Islet precursor cell (in vitro differentiated cells): ENCODE measurements at regions not wholly inside any gene's neighbourhood (a gene's known extent, or its start where the extent isn't known, plus 50 kb on each side); places are given as distances from the start of the nearest gene placed in this dataset.
"Not testable (repeated sequence)": the region's sequence is repeated elsewhere in the genome, so short reads cannot be mapped to it uniquely, and the experiment has no call there.

Experiments
- DNase-seq: peaks from one replicate; pipeline ENCODE4 v3.0.0-alpha.2; 2018

DNA sequence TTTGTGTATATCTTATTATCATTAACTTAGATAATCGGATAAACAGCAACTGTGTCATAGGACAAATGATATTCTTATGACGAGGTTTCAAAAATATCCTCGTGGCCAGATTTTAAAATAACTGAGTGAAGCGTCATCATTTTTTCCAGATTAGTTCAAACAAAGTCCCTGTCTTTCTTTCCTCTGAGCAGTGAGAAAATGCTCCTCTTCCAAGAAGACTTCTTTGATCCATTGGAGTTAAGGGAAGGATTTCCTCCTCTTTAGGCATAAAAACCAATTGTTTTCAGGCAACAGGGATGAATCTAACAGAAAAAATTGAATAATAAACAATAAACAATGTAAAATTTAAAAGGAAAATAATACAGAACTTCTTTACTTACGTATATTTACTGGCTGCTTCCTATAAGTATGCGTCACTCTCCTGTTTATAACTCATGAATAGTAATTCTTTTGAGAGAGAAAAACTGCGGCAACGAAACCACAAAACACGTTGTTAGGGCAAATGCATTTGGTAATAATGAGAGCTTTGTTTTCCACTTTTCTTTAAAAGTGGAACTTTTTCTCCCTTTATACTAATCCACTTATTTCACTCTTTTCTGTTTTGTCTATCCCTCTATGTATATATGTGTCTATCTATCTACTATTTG is 419.4 kb upstream of the ONECUT1 start:
- no peak for DNase-seq

DNA sequence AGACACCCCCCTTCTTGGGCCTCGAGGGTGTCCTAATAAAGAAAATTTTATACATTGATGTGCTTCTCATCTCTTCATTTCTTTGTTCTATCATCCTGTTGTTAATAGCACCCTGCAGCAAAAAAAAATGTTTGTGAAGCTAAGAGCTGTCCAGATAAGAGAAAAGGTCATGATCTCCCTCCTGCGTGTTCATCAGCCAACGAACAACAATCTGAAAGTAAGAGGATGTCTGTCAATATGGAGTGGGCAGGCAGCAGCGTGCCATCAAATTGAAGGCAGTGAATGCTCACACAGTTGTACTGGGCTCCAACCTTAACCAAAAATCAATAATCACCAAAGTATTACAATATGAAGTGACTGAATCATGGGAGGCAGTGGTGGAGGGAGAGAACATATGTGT is 418.6 kb upstream of the ONECUT1 start:
- DNase-seq: no peak

DNA sequence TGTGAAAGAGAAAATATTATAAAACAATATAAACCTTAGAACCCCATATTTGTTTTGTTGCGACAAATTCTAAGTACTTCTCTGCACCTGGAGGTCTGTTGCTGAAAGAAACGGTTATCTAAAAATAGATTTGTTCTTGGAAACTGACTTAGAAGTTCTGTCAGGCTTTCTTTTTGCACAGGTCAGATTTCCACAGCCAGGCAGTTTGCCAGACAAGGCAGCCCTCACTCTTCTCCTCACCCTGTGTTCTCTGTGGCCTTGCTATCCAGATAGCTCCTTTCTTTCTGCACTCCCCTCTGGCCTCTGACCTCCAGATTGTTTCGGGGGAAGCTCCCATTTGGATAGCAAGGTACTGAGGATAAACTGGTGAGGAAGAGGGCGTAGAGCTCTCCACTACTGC is 413.3 kb upstream of the ONECUT1 start:
- DNase-seq: no peak

DNA sequence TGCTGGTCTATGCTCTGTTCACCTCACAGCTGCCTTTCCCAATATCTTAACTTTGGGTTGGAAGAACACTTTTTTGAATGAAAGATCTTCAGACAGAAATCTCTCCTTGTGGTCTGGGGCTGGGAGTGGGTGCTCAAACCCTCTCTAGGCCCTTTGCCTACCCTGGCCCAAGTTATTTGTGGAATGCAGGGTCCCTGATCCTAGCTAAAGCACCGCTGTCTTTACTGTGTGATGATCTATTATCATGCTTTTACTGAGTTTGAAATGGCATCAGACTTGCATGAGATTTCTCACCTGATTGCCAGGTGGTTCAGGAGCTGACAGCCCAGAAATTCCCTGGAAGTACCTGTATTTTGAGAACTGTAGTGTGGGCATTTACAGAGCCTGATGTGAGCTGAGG is 412.7 kb upstream of the ONECUT1 start:
- DNase-seq: no peak

DNA sequence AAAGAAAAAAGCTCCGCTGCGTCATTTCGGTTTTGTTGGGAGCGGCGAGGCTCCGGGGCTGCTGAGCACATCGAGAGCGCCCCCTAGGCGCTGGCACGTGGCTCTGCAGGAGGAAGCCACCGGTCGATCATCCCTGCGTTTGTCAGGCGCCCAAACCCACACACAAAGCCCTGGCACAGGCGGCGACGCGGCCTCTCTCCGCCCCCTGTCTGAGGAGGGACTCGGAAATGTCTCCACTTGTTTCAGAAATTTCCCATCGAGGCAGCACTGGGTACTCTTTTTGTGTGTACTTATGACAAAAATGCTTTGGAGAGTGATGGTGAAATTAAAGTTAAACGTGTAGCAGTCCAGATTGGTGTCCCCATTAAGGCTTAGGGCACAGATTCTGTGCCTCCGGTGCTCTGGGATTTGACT is 407.3 kb upstream of the ONECUT1 start:
- peak; percentile 83 for DNase-seq

DNA sequence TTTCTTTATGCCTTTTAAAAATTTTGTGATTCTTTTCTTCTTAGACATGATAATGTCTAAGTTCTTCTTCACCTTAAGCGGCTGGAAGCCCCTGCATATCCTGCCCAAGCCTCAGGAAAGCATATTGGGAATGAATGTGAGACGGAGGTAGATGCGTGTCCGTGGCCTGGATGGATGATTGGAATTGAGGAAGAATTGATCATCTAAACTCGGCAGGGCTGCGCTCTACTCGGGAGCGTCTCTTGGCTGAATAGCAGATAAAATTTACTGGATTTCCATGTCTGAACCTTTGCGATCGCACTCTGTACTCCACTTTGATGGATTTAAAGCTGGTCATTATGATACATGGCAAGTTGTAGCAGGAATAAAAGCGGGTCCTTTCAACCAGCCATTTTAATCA is 406.7 kb upstream of the ONECUT1 start:
- DNase-seq: no peak

DNA sequence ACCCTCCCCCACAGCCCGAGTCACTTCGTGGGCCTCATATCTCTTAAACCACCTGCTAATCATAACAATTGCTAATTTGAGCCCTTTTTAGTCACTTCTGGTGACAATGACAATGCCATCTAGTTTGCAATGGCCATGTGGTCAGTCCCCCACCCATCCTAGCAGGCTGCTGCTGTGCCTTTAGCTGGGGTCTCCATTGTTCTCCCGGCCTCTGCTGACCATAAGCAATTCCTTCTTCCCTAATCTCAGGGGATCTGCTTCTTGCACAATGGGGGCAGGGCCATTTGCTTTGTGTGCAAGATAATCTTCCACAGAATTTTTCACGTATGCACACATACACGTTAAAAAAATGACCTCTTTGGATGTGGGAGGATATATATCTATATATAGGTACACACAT is 406.1 kb upstream of the ONECUT1 start:
- no peak for DNase-seq

DNA sequence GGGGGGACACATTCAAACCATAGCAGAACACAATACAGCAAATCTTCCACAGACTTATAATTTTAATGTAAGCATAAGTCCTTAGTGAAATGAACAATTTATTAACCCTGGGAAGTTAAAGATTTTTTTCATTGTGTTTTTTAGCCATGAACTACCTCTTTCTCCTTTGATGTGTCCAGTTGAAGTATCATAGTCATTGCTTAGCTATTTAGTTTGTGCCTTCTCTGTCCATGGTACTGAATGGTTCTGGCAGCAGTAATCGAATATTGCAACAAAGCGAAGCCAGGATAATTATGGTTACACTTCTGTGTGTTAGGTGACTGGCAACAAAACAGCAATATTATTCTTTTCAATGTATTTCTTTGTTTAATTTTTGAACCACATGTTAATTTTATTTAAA is 403.0 kb upstream of the ONECUT1 start:
- no peak for DNase-seq

DNA sequence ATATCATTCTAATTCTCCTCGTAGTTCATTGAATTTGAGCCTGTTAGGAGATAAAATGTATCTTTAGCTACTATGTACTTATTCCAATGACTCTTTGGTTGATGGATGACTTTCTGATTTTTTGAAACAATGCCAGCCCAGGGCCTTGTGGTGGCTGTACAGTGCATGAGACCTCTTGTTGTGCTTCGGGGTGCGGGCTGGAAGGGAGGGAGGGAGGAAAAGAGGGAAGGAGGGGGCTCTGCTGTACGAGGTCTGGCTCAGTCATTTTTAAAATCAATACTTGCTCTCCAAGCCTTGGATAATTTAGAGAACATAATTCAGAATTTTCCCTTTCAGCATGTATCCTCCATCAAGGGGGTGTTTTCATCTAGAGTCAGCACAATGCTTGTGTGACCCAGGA is 399.7 kb upstream of the ONECUT1 start:
- DNase-seq: no peak

DNA sequence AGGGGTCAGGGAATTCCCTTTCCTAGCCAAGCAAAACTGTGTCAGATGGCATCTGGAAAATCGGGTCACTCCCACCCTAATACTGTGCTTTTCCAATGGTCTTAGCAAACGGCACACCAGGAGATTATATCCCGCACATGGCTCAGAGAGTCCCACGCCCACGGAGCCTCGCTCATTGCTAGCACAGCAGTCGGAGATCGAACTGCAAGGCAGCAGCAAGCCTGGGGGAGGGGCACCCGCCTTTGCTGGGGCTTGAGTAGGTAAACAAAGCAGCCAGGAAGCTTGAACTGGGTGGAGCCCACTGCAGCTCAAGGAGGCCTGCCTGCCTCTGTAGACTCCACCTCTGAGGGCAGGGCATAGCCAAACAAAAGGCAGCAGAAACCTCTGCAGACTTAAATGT is 393.3 kb upstream of the ONECUT1 start:
- DNase-seq: not testable (repeated sequence)

DNA sequence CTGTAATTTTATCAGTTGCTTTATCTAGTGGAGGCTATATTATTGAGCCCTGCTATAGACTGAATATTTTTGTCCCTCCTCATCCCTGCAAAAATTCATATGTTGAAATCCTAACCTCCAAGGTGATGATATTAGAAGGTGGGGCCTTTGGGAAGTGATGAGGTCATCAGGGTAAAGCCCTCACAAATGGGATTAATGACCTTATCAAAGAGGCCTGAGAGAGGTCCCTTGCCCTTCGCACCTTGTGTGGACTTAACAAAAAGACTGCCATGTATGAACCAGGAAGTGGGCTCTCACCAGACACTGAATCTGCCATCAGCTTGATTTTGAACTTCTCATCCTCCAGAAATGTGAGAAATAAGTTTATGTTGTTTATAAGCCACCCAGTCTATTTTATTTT is 381.4 kb upstream of the ONECUT1 start:
- DNase-seq: no peak

DNA sequence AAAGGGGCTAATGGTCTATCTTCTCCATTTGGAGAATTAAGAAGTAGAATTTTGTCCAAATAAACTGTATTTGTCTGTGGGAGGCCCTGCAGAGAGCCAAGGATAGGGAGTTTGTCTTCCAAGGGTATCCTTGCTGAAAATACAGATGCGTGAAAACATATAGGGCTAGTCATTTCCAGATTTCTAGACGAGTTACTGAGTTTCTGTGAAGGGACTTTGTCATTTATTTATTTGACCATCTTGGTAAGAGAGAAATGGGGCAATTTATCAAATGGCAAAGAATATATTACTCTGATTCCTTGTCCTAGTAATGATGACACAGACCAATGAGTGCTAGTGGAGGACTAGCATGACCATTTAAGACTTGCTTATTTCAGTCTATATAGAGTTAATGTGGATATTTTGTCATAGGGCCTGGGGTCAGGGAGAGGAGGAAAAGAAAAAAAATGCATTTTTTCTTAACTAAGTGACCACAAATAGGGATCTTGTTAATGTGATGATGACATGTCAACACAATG is 376.6 kb upstream of the ONECUT1 start:
- DNase-seq: no peak

DNA sequence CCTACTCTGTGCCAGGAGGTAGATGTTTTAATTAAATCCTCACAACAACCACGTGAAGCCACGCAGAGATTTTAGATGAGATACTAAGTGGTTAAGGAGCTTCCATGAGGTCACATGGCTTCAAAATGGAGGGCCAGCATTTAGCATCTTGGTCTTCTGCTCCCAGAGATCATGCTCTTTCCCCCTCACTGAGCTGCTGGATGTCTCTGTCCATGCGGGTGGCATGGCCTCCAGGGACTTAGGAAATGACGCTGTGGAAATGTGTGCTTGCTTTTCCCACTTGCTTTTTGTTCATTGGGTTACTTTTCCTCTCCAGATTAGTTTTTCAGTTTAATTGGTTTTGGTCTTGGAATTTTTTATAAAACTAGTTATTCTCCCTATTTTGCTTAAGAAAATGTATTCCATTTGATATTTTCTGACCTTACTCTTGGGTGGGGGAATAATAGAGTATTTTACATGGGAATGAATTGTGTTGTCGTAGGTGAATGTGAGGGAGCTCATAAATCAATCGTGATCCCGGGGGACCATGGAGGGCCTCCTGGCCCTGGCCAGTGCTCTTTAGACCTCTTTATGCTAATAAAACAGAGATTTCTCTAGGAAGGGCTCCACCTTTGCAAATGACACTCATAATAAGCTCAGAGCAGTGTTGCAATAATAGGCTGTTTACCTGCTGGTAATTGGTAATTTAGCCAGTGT is 376.0 kb upstream of the ONECUT1 start:
- DNase-seq: no peak

DNA sequence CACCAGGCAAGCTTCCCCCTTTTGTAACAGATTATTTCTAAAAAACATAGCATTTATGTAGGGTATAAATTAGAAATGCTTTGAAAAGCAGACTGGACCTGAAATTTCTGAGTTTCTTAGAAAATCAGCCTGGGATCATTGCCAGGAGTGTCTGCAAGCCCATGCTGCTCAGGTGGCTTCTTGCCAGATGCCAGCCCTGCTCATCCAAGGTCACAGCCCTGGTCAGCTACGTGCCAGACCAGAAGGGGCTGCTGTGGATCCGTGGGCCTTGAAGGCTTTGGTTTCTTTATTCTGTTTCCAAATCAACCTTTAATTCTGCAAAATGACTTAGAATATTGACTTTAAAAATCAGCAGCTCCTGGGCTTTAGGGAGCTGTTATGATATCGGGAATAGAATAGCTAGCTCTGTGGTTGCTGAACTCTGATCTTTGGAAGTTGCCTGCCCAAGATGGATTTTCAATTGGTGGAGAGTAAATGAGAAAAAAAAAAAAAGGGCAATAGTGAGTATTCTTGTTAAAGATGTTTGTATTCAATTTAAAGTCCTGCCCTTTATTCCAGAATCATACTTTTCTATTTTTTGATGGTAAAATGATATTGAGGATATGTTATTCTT is 370.1 kb upstream of the ONECUT1 start:
- DNase-seq: no peak

DNA sequence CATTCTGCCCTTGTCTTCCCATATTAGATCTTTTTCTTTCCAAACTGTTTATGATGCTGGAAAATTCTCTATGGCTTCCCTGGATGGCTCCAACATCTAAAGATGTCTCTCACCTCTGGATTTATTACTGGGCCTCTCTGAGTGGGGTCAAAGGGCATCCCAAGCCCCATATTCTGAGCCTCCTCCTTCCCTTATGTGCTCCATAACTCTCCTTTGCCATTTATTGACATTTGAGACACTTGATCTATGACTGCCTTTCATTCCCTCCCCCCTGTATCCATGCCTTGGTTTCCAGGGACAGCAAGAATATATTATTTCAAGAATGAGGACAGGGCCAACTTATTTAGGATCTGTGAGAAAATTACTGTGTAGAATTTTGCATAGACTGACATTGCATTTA is 369.3 kb upstream of the ONECUT1 start:
- no peak for DNase-seq

DNA sequence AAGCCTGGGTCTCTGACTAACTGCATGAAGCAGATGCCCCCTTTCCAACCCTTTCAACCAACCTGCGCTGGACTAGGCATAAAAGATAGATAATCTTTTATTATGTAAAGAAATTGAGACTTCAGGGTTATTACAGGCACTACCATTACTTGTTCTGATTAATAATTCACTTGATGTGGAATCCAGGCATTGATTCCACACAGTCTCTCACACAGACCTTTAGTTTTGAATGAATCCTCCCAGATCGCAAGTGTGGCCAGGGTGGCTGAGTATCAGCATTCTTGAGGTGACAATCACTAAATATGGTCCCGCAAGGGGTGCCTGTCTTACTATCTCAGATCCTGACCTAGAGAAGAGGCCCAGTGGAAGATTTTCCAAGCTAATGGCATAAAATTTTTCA is 368.9 kb upstream of the ONECUT1 start:
- no peak for DNase-seq

DNA sequence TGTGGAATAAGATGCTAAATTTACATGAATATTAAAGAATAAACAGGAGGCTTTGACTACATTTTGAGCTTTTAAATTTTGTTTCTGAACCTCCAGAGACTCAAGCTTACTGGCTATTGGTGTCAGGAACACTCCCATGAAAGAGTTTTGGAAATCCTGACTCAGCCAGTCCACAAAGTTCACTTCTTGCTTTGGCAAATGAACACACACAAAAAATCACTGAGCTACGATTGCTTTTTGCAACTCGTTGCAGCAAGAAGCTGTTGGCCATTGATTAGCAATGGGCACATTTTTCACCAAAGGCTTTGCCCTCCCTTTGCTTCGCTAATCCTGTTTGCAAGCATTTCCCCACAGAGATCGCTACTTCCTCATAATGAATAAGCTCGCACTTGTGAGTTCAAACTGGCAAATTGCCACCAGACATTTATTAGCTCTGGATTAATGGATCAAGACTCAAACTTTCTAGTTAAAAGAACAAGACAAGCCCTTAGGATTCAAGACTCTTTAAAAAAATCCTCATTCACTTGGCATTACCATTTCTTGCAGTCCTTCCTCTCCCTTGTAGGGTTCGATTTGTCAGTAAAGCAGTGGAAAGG is 343.2 kb upstream of the ONECUT1 start:
- DNase-seq: no peak

DNA sequence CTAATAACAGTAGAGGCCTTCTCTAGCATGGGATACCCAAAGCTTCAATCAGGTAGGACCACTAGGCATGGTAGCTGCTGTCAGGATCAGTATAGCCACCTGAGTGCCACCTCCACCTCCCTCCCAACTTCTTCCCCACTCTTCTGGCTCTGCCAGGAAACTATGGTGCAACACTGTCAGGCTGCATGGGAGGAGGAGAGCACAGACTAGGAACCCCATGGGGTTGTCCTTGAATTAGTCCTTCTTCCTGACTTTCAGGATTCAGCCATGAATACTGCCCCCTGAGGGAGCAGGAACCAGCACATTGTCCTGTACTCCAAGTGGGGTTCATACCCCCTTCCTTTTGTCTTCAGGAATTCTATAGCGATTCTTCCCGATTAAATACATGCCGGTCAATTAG is 340.8 kb upstream of the ONECUT1 start:
- DNase-seq: no peak

DNA sequence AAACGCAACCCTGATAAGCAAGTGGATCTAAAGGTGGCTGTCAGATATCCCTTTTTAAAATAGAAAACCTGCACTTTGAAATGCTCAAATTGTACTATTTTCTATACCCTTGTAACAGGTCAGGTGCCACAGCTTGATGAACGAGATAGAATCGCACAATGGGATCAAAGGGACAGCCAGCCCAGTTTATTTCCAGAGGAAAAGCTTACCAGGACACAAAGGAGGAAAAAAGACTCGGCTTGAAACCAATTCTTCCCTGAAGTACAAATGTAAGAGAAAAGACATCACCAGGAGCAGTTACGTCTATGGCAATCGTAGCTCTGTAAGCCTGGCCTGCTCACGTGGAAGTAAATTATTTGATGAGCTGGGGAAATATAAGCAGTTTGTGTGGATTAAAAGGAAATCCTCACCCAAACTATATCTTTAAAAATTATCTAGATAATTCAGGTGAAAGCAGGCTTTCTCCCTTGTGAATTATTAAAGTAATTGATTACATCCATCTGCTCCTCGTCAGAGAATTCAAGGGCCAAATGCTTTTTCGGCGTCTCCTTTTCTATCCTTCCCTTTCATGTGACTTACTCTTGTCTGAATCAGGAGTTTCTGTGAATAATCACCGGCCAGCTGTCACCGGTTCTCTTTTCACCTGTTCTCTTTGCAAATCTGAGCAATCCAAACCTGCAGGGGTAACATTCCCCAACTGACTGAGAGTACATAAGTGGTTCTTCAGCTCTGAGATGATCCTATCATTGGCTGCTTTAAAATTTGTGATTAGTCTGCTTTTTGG is 339.2 kb upstream of the ONECUT1 start:
- DNase-seq: no peak

DNA sequence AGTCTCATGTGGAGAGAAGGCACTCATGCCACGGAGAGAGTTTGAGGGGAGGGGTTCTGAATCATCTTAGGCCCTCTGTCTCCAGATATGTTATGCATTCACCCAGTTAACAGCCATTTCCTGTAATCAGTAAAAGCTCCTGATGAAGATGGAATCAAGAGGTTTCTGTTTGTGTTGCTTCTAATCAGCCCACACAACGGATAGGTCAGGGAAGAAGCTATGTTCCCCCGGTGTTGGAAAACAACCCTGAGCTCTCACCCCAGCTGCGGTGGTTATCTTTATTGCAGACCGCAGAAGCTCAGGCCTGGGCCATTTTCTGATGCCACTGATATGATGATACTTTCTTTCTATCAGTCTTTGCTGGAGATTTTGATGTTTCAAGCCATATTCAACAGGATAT is 338.5 kb upstream of the ONECUT1 start:
- DNase-seq: no peak

DNA sequence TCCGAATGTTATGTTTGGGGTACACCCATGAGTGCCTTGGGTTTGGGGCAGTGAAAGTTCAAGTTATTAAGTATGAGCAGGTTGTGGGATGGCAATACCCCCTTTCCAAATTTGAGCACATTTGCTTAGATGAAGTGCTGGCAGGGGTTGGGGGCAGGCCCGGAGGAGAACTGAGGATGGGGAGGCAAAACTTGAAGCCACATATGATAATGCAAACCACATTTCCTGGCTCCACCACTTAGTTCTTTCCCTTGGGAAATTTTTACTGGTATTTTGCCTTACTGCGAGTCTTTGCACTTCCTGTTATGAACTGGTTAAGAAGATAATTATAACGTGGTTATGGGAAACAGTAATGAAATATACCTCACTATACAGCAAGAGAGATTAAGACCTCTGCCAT is 336.0 kb upstream of the ONECUT1 start:
- DNase-seq: no peak

DNA sequence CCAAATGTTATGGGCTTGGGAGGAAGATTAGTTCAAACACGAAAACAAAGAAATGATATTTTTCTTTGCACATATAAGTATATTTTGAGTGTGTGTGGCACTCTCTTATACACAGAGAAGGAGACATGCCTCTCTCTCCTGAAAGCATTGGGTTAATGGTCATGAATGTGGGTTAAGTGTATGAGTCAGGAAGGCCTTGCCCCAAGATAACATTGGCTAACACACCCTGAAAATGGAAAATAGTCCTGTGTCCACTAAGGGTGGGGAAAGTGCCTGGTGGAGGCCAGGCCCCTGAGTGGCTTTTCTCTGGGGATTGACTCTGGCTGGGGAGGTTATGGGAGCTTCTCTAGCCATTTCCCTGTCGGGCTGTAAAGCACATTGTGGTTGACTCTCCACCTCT is 332.7 kb upstream of the ONECUT1 start:
- no peak for DNase-seq

DNA sequence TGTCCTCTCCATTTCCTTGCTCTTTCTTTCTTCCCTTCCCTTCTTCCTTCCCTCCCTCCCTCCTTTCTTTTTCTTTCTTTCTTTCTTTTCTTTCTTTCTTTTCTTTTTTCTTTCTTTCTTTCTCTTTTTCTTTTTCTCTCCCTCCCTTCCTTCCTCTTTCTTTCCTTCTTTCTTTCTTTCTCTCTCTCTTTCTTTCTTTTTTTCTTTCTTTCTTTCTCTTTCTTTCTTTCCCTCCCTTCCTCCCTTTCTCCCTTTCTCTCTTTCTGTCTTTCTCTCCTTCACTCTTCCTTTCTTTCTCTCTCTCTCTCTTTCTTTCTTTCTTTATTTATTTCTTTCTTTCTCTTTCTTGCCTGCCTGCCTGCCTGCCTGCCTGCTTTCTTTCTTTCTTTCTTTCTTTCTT is 326.8 kb upstream of the ONECUT1 start:
- DNase-seq: not testable (repeated sequence)
